ENCODE measurements at regions not wholly inside any gene's neighbourhood (a gene's known extent, or its start where the extent isn't known, plus 50 kb on each side); places are given as distances from the start of the nearest gene placed in this dataset.

GRCh38 chr7:18420748-18421147, 74.8 kb upstream of the HDAC9 start (continued):
- TF ChIP-seq KLF17 (tag by site-specific recombination; IDR thresholded peaks at IDR 0.05) = no peak
- no peak for TF ChIP-seq YY1 (tag by site-specific recombination; IDR thresholded peaks at IDR 0.05)
- no peak for TF ChIP-seq ZNF830 (tag by site-specific recombination; IDR thresholded peaks at IDR 0.05; ENCODE audit: low read depth)
- no peak for TF ChIP-seq YY2 (tag by site-specific recombination; IDR thresholded peaks at IDR 0.05)
- TF ChIP-seq ZNF558 (tag by site-specific recombination; IDR thresholded peaks at IDR 0.05) = no peak
- peak; percentile 44; the same call in 1 of the 2 replicates for TF ChIP-seq GLIS1 (tag by site-specific recombination; IDR thresholded peaks at IDR 0.05)
- no peak for TF ChIP-seq ZNF544 (tag by site-specific recombination; IDR thresholded peaks at IDR 0.05)
- no peak for TF ChIP-seq ZNF37A (tag by site-specific recombination; IDR thresholded peaks at IDR 0.05)
- TF ChIP-seq ZSCAN4 (tag by site-specific recombination; IDR thresholded peaks at IDR 0.05) = no peak

- H3K9me3 ChIP-seq (ENCODE audit: control insufficient read depth, insufficient read depth, low read depth, low read length) = peaks cover 2% of the 10 kb centered on the region; the same call in 1 of the 2 replicates
- peak overlapping the region; percentile 68 for H3K27ac ChIP-seq (ENCODE audit: extremely low read depth, low read depth, low read length)
- ChIA-PET POLR2A (interaction anchor here (0.8 kb wide), 1 partner anchor 13 kb away, joined by 3 read pairs; no protein-coding TSS in a partner anchor), CTCF (no interaction called here)
- peaks cover 14% of the 10 kb centered on the region for H3K4me1 ChIP-seq (ENCODE audit: control insufficient read depth, insufficient read depth, low read length)
- no peaks in the 10 kb centered on the region for H3K36me3 ChIP-seq (ENCODE audit: control insufficient read depth in 2 of 2, insufficient read depth in 1 of 2, low read length in 2 of 2)
- no peak overlapping the region for H3K4me3 ChIP-seq (ENCODE audit: low read depth, low read length)
- TF ChIP-seq ZNF366 (tag by site-specific recombination; conservative IDR thresholded peaks at IDR 0.05) (peak; percentile 97), MZF1 (tag by site-specific recombination; IDR thresholded peaks at IDR 0.05; ENCODE audit: borderline replicate concordance) (peak; percentile 59; the same call in 1 of the 2 replicates), OSR2 (tag by site-specific recombination; IDR thresholded peaks at IDR 0.05) (peak; percentile 80), ZBTB8A (tag by site-specific recombination; IDR thresholded peaks at IDR 0.05) (0 out of 2 replicates have a peak, but pooled peaks have one; percentile 26), ZNF548 (tag by site-specific recombination; IDR thresholded peaks at IDR 0.05) (no peak), ZBTB44 (tag by site-specific recombination; IDR thresholded peaks at IDR 0.05) (peak; percentile 20; the same call in 1 of the 2 replicates), INSM2 (tag by site-specific recombination; IDR thresholded peaks at IDR 0.05) (no peak), ZNF10 (tag by site-specific recombination; IDR thresholded peaks at IDR 0.05) (peak; percentile 87), SP7 (tag by site-specific recombination; IDR thresholded peaks at IDR 0.05) (peak; percentile 73), GLI4 (tag by site-specific recombination; IDR thresholded peaks at IDR 0.05) (no peak), ZNF624 (tag by site-specific recombination; IDR thresholded peaks at IDR 0.05) (no peak), PRDM4 (tag by site-specific recombination; IDR thresholded peaks at IDR 0.05) (peak; percentile 63), ZNF280C (tag by site-specific recombination; IDR thresholded peaks at IDR 0.05) (no peak), ZNF776 (tag by site-specific recombination; IDR thresholded peaks at IDR 0.05; ENCODE audit: borderline replicate concordance) (no peak), ZNF670 (tag by site-specific recombination; IDR thresholded peaks at IDR 0.05; ENCODE audit: low read depth) (no peak), ZNF37A (tag by site-specific recombination; IDR thresholded peaks at IDR 0.05) (no peak), ZFP69B (tag by site-specific recombination; IDR thresholded peaks at IDR 0.05) (no peak), ZNF311 (tag by site-specific recombination; IDR thresholded peaks at IDR 0.05; ENCODE audit: borderline replicate concordance) (no peak), ZNF510 (tag by site-specific recombination; IDR thresholded peaks at IDR 0.05; ENCODE audit: insufficient replicate concordance) (no peak)
Measured at GRCh38 chr7:18421297-18422002, 74.1 kb upstream of the HDAC9 start.
